Endothelial cell of umbilical vein (primary cell): ENCODE measurements at regions not wholly inside any gene's neighbourhood (a gene's known extent, or its start where the extent isn't known, plus 50 kb on each side); places are given as distances from the start of the nearest gene placed in this dataset.

Source experiments
- BruUV-seq: library from RNA; stranded (reverse); fragments of 400-500 nt; replicated peaks from 2 replicates; lab custom pipeline; 2021; lab: Mats Ljungman, UMichigan
- CTCF ChIA-PET: fragments of 300-600, 350-600 bp; sonication (Branson Sonifier 250); formaldehyde crosslinking; loops from one replicate; lab custom pipeline; 2021; ENCODE audit warnings: antibody characterized with exemption, inconsistent platforms; lab: Charles Lee
- POLR2A ChIA-PET: fragments of 300-600, 350-600 bp; sonication (Branson Sonifier 250); formaldehyde crosslinking; loops from one replicate; lab custom pipeline; 2021; ENCODE audit warnings: antibody characterized with exemption, inconsistent platforms; lab: Charles Lee
- DNase-seq: peaks from one replicate; pipeline ENCODE4 v3.0.0-alpha.2; 2011; ENCODE audit warnings: low read depth, low spot score
- FAIRE-seq: peaks from 2 replicates; lab custom pipeline; 2011; peaks lifted over from hg19 to GRCh38; lab: Jason Lieb, UNC
- H2AFZ ChIP-seq: 2 replicates; pipeline ENCODE4 v1.6.0; 2012; ENCODE audit warnings: low read depth, low read length, control low read depth, inconsistent platforms
- H3K27ac ChIP-seq: 2 replicates; pipeline ENCODE4 v1.5.1; 2011; ENCODE audit warnings: low read depth, mild to moderate bottlenecking, control low read depth, low read length, moderate library complexity; ENCODE audit not compliant: insufficient read depth
- H3K27me3 ChIP-seq, 2 experiments: 2 replicates each; pipeline versions ENCODE4 v1.6.0 to v1.6.1; 2011; ENCODE audit warnings: low read length in 2 of 2, mixed read lengths in 1 of 2; ENCODE audit not compliant: control insufficient read depth in 2 of 2, insufficient read depth in 2 of 2
- H3K36me3 ChIP-seq, 2 experiments: 2 replicates in 1 of 2; 3 replicates in 1 of 2; pipeline ENCODE4 v1.5.1; 2011; ENCODE audit warnings: low read length in 2 of 2, mild to moderate bottlenecking in 1 of 2, moderate library complexity in 1 of 2; ENCODE audit not compliant: control insufficient read depth in 2 of 2, insufficient read depth in 2 of 2; ENCODE audit errors: extremely low read depth in 1 of 2
- H3K4me1 ChIP-seq: 3 replicates; pipeline ENCODE4 v1.5.1; 2011; ENCODE audit warnings: mild to moderate bottlenecking, low read length; ENCODE audit not compliant: control insufficient read depth, insufficient read depth; ENCODE audit errors: extremely low read depth
- H3K4me2 ChIP-seq: 2 replicates; pipeline ENCODE4 v1.6.1; 2011; ENCODE audit warnings: low read length, control low read depth, mixed read lengths; ENCODE audit not compliant: insufficient read depth
- H3K4me3 ChIP-seq, 3 experiments: fragments of 200-600 bp in 1 of 3; sonication (generic), shearing (Covaris generic) in 1 of 3; replicated peaks in 1 of 3; 2 replicates each; pipeline ENCODE4 v1.5.1; 2011 to 2016; ENCODE audit warnings: control low read depth in 3 of 3, low read length in 3 of 3, mild to moderate bottlenecking in 2 of 3, inconsistent platforms in 1 of 3, low read depth in 1 of 3, moderate library complexity in 1 of 3; ENCODE audit not compliant: insufficient read depth in 1 of 3
- H3K79me2 ChIP-seq: 2 replicates; pipeline ENCODE4 v1.6.0; 2012; ENCODE audit warnings: low read length, inconsistent platforms; ENCODE audit not compliant: control insufficient read depth, insufficient read depth
- H3K9ac ChIP-seq: replicated peaks from 2 replicates; pipeline ENCODE3; 2011; ENCODE audit warnings: low read length, control low read depth; ENCODE audit not compliant: insufficient read depth; ENCODE audit errors: extremely low read depth
- H3K9me1 ChIP-seq: replicated peaks from 3 replicates; pipeline ENCODE4 v1.6.0; 2011; ENCODE audit warnings: mild to moderate bottlenecking, low read length; ENCODE audit not compliant: control insufficient read depth, insufficient read depth; ENCODE audit errors: extremely low read depth
- H3K9me3 ChIP-seq: replicated peaks from 2 replicates; pipeline ENCODE4 v1.5.1; 2012; ENCODE audit warnings: low read length, inconsistent platforms; ENCODE audit not compliant: control insufficient read depth, insufficient read depth
- H4K20me1 ChIP-seq: replicated peaks from 2 replicates; pipeline ENCODE3; 2011; ENCODE audit warnings: mild to moderate bottlenecking, low read length; ENCODE audit not compliant: control insufficient read depth, insufficient read depth; ENCODE audit errors: extremely low read depth
- CTCF ChIP-seq, 2 donors: IDR thresholded peaks; 1 replicate in 1 of 2; 2 replicates in 1 of 2; pipeline ENCODE4 v1.5.1; 2011; ENCODE audit warnings: low read length in 2 of 2, mild to moderate bottlenecking in 2 of 2, moderate library complexity in 2 of 2, control low read depth in 1 of 2, inconsistent platforms in 1 of 2, low read depth in 1 of 2; ENCODE audit not compliant: insufficient read depth in 1 of 2; ENCODE audit errors: extremely low read depth in 1 of 2
- EZH2 ChIP-seq: IDR thresholded peaks from 2 replicates; pipeline ENCODE4 v1.6.1; 2012; ENCODE audit warnings: borderline replicate concordance, low read depth, mild to moderate bottlenecking, moderate library complexity, low read length, inconsistent platforms; ENCODE audit not compliant: severe bottlenecking
- FOS ChIP-seq: IDR thresholded peaks from 2 replicates; pipeline ENCODE4 v1.6.1; 2011; ENCODE audit warnings: mild to moderate bottlenecking, low read length, moderate library complexity, borderline replicate concordance; ENCODE audit not compliant: insufficient read depth
- GATA2 ChIP-seq: IDR thresholded peaks from 2 replicates; pipeline ENCODE4 v1.7.0; 2011; ENCODE audit warnings: low read depth, mild to moderate bottlenecking, moderate library complexity, mixed read lengths, low read length; ENCODE audit not compliant: insufficient read length, insufficient read depth
- JUN ChIP-seq: IDR thresholded peaks from 2 replicates; pipeline ENCODE4 v1.6.1; 2011; ENCODE audit warnings: borderline replicate concordance, low read depth; ENCODE audit not compliant: insufficient read length, insufficient read depth
- MAX ChIP-seq: IDR thresholded peaks from 2 replicates; pipeline ENCODE4 v1.6.1; 2011; ENCODE audit not compliant: insufficient read depth, insufficient read length
- MYC ChIP-seq: IDR thresholded peaks from one replicate; pipeline ENCODE4 v1.6.1; 2011; ENCODE audit warnings: mild to moderate bottlenecking, low read depth, low read length
- POLR2A ChIP-seq: IDR thresholded peaks from 2 replicates; pipeline ENCODE4 v1.6.1; 2012; ENCODE audit warnings: low read depth, mild to moderate bottlenecking, control low read depth, low read length
- POLR2AphosphoS5 ChIP-seq: IDR thresholded peaks from 2 replicates; pipeline ENCODE4 v1.6.1; 2012; ENCODE audit warnings: low read depth, mild to moderate bottlenecking, control low read depth, low read length, moderate library complexity; ENCODE audit not compliant: insufficient read depth
- dilution Hi-C: fragments of 300-500 bp; cut with MboI; formaldehyde crosslinking; loops from one replicate; pipeline ENCODE4 v1.15.0; 2019; ENCODE audit warnings: low sequenced_read_pairs; ENCODE audit not compliant: extremely low pct_ligation_motif_present
- intact Hi-C: fragments of 100-400 bp; cut with micrococcal nuclease; formaldehyde crosslinking; loops from one replicate; pipeline ENCODE4 v1.10.0; 2022

GRCh38 chr1:118461154-118461553, 276.1 kb upstream of the SPAG17 start:
- BruUV-seq, result no TSS peak
- Histone ChIP-seq H2AFZ (no peak overlapping the region), H4K20me1 (no peaks in the 10 kb centered on the region), H3K36me3 (no peaks in the 10 kb centered on the region), H3K9me3 (no peaks in the 10 kb centered on the region), H3K9me1 (no peaks in the 10 kb centered on the region), H3K4me3 (no peak overlapping the region), H3K27ac (no peak overlapping the region), H3K79me2 (no peaks in the 10 kb centered on the region), H3K4me2 (no peak overlapping the region), H3K27me3 (no peaks in the 10 kb centered on the region), H3K9ac (no peak overlapping the region), H3K4me1 (no peaks in the 10 kb centered on the region)
- ChIA-PET CTCF (no interaction called here), POLR2A (no interaction called here)
- FAIRE-seq (no peak), DNase-seq (no peak)
- dilution Hi-C loops, result no loop called here
- intact Hi-C loops, result no loop called here
- no peak for TF ChIP-seq POLR2AphosphoS5
- TF ChIP-seq EZH2, result no peak
- TF ChIP-seq POLR2A, result no peak
- no peak for TF ChIP-seq MAX
- no peak for TF ChIP-seq MYC
- TF ChIP-seq GATA2, result no peak
- no peak for TF ChIP-seq JUN
- TF ChIP-seq FOS, result no peak
- no peak for TF ChIP-seq CTCF (IDR thresholded peaks at IDR 0.05; ENCODE audit: extremely low read depth in 1 of 2, insufficient read depth in 1 of 2, low read depth in 1 of 2, low read length in 2 of 2)
